HG03432 (cell line): ENCODE measurements at regions not wholly inside any gene's neighbourhood (a gene's known extent, or its start where the extent isn't known, plus 50 kb on each side); places are given as distances from the start of the nearest gene placed in this dataset.
"Not testable (repeated sequence)": the region's sequence is repeated elsewhere in the genome, so short reads cannot be mapped to it uniquely, and the experiment has no call there.

Experiments used
- ATAC-seq: cut with Tn5 transposase; IDR thresholded peaks from one replicate; pipeline ENCODE4 v1.9.1; 2021; ENCODE audit warnings: mild to moderate bottlenecking, moderate library complexity; ENCODE audit not compliant: unreplicated experiment

DNA sequence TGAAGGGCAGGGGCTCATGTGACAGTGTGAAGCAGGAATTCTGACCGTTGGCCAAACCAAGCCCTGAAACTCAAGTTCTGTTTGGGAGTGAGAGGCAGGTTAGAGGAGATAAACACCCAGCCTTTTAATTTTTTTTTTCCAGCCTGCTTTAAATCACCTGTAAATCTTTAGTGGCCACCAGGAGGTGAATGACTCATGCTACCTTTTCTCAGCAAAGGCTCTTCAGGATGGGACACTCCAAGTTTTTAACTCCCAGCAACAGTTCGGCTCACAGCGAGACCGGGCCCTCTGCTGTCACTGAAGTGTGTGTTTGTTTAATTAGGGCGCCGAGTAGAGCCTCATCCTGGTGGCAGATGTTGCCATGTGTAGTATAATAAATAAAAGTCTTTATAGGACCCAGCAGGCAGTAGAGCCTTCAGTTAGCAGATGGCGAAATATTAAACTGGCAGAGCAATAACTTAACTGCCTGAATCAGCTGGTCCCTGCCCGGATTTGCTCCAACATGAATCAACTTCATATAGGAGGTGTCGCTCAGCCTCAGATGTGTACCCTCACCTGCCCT, 180.3 kb downstream of the NPIPA7 start:
- not testable (repeated sequence) for ATAC-seq

DNA sequence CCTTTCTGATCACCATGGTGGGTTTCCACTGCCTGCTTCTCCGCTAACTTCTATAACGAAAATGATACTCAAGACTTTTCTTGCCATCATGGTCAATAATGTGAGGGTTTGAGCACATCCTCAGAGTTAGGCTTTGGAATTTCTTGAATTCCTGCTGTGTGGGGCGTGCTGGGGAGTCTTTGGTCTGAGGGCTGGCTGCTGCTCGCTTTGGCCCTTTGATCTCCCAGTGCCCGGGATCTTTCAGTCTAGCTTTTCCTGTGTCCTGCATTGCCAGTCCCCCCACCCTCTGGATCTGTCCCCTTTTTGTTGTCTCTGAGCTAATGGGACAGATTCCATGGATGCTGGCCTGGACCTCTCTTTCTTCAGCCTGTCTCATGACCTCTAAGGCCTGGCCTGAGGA, 182.6 kb downstream of the NPIPA7 start:
- not testable (repeated sequence) for ATAC-seq

DNA sequence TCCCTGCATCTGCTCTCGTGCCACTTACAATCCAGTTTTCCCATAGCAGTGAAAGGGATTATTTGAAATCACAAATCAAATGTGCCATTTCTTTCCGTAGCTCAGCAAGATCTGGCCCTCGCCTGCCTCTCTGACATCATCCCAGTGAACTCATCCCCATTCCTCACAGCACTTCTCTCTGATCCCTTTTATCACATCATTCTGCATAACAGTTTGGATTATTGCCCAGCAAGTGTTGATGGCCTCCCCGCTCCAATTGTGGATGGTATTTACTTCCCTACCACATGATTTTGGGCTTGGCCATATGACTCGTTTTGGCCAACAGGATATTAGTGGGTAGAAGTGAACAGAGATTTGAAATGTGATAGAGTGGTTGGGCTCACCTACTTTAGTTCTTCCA, 185.0 kb downstream of the NPIPA7 start:
- not testable (repeated sequence) for ATAC-seq

DNA sequence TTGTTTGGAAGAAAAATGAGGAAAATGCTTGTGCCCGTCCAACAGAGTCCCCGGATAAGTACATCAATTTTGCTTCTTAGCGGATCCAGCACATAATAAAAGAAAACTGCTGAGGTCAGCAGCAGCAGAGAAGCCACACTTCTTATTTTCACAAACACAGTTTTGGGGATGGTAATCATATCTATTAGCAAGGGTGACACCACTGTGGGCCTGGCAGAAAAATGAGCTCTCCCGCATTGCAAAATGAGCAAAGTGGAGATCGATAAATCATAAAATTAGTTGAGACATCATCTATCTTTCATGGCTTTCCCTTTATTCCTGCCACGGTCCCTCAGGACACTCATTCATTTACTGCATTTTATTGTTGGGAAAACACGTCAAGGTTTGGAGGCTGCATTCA, 186.4 kb downstream of the NPIPA7 start:
- not testable (repeated sequence) for ATAC-seq

DNA sequence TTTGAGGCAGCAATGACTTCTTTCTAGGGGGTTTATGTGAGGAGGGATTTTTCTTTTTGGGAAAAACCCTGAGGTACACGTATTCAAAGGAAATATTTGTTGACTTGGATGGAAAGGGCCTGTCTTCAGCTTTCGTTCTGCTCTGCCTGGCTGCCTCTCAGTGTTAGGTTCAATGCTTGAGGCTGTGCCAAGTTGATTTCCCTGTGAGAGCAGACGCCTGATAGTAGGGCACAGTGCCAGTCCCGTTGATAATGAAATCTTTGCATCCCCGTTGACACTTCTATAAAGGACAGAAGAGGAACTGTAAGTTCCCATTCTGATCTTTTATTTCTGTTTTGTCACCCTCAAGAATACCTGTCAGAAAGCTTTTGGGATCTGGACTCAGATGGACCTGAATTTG, 191.1 kb downstream of the NPIPA7 start:
- ATAC-seq: not testable (repeated sequence)

DNA sequence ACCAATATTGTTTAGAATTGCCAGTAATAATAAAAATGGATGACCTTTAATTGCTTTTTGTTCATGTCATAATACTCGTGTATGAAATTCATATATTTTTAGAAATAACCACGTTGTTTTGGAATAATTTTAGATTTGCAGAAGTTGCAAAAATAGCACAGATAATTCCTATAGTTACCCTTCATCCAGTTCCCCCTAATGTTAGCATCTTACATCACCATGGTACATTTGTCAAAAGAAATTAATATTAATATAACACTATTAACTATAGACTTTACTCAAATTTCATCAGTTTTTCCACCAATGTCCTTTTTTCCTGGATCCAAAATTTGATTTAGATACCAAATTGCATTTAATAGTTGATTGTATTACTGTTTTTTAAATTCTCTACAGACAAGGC, 191.9 kb downstream of the NPIPA7 start:
- not testable (repeated sequence) for ATAC-seq

DNA sequence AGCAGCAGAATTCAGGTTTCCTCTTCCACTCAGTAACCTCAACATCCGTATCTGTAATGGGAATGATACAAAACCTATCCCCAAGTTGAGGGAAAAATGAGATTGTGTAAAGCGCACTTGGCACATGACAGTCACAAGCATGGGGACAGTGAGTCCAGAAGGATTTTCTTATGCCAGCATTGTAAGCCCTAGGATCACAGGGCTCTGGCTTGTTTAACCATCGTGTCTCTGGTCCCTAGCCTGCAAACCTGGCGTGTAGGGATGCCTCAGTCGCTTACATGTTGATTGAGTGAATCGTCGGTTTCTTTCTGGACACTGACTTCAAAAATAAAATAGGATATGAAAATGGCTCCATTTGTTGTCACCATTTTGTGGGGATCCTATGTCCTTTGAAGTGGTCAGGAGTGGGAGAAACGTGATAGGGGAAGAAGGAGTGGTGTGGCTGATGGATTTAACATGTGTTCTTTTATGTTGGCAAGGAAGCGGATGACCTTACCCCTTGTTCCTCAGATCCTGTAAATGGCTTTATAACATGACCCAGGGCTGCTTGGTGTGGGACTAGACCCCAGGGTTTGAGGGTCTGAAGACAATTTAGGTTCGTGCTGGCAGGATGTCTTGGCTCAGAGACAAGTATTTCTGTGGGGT, 193.3 kb downstream of the NPIPA7 start:
- ATAC-seq: not testable (repeated sequence)

DNA sequence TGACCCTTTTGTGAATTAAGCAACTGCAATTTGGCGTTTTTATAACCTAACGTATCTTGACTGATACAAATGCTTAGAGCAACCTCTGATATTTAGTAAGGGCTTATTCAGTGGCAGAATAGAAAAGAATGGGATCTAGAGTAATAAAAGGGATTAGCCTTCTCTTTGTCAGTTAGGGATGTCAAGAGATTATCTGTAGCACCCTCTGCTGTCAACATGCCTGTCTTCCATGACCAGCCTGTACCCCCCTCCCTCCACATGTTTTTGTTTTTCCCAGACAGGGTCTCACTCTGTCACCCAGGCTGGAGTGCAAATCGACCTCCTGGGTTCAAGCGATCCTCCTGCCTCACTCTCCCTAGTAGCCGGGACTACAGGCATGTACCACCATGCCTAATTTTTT, 198.1 kb downstream of the NPIPA7 start:
- ATAC-seq: not testable (repeated sequence)

DNA sequence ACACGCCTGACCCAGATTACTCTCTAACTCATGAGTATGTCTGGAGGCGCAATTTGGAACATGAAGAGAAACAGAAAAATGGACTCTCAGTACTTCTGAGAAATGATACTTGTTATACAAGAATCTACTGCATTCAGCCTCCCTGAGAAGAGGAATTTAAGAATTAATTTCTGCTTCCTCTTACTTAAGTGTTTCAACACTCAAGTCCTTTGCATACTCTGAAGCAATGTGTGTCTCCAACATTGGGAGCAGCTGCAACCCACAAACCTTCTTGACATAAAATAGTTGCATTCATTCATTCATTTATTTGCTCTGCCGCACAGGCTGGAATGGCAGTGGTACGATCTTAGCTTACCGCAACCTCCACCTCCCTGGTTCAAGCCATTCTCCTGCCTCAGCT, 199.8 kb downstream of the NPIPA7 start:
- no peak for ATAC-seq

DNA sequence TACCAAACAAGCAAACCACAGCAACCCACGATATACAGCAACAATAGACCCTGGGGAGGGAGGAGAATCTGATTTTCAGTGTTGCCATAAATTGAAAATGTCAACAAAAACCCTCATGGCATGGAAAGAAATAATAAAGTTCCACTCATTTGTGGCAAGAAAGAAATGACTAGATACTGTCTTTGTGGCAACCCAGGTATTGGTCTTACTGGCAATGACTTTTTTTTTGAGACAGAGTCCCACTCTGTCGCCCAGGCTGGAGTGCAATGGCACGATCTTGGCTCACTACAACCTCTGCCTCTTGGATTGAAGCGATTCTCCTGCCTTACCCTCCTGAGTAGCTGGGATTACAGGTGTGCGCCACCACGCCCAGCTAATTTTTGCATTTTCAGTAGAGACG, 204.0 kb downstream of the NPIPA7 start:
- not testable (repeated sequence) for ATAC-seq

DNA sequence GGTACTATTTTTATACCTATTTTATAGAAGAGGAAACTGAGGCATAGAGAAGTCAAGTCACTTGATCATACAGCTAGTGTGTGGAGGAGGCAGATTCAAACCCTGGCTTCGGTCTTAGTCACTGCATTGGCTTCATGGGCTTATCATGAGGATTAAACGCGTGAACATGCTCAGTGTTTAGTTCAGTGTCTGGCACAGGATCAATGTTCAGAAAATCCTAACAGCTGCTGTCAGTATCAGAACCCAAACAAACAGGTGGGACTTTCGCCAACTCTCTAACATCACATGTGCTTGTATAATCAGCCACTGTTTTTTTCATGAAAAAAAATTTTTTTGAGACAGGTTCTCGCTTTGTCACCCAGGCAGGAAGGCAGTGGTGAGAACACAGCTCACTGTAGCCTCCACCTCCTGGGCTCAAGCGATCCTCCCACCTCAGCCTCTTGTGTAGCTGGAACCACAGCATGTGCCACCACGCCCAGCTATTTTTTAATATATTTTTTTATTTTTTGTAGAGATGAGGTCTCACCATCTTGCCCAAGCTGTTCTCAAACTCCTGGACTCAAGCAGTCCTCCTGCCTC, 207.2 kb downstream of the NPIPA7 start:
- ATAC-seq: not testable (repeated sequence)

DNA sequence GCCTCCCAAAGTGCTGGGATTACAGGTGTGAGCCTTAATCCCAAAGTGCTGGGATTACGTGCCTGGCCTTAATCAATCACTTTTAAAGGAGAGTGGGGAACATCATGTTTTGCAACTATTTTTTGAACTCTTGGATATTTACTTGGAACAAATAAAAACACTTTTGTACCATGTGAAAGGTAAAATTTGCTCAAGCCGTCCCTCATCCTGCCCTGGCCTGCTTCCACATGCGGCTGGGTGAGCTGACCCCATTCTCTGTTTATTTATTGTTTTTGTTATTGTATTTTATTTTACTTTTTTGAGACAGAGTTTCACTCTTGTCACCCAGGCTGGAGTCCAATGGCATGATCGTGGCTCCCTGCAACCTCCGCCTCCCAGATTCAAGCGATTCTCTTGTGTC, 208.0 kb downstream of the NPIPA7 start:
- ATAC-seq: not testable (repeated sequence)

DNA sequence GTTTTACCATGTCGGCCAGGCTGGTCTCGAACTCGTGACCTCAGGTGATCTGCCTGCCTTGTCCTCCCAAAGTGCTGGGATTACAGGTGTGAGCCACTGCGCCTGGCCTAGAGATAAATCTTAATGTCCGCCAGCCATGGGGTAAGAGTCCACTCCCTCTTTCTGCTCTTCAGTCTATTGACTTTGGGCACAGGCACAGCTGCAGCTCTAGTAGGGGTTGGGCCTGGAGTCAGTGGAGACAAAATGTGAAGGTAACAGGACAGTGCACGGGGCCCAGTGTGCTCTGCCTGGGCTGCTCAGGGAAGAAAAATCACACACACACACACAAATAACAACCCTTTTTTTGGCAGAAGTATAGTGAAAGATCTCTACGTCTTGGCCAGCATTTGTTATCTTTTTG, 209.5 kb downstream of the NPIPA7 start:
- ATAC-seq: not testable (repeated sequence)

DNA sequence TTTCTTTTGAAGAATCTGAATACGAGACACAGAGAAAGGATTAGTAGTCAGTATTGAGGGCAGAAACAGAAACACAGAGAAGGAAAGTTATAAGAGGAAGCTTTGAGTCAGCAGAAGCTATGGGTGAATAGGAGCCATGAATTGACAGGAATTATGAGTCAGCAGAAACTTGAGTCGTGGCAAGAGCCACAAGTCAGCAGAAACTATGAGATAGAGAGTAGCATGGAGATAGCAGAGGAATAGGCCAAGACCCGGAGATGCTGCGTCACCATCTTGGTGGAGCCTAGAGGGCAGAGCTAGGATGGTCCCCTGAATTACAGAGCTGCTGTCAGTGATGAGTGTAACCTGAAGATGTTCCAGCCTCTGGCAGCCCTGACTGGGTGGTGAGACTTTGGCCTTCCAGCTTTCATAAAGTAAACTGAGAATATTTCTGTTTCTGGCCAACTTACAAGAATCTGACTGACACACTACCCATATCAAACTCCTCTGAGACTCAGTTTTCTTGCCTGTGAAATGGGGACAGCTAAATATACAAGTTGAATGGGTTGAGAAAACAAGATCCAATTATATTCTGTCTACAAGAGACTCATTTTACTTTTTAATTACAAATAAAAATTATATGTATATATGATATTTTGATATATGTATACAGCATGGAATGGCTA, 211.8 kb downstream of the NPIPA7 start:
- not testable (repeated sequence) for ATAC-seq

DNA sequence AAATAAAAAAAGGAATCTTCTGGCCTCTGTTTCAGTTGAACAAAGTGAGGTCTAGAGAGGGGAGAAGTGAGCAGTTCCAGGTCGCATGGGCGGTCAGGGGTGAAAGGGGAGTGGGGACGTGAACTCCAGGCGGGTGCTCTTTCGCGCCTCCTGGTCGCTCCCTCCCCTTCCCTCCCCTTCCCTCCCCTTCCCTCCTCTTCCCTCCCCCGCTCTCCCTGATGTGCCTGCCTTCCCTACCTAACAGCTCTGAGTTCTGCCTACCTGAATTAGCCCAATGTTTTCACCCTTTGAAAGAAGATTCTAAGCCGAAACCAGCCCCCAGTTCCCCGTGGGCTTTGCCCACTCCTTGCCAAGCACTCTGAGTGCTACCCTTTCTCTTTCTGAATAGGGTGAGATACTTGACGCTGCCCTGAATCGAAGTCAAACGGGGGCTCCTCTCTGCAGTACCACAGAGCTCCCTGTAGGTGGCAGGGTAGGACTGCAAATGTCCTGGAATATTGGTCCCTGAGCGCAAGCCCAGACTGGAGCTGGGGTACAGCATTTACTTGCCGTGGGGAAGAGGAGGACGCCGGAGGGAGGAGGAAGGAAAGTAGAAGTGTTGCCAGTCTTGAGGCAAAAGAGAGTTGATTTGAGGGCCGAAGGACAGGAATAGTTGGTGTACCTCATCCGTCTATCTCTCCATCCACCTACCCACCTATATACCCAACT, 214.4 kb downstream of the NPIPA7 start:
- peak; percentile 48 for ATAC-seq

DNA sequence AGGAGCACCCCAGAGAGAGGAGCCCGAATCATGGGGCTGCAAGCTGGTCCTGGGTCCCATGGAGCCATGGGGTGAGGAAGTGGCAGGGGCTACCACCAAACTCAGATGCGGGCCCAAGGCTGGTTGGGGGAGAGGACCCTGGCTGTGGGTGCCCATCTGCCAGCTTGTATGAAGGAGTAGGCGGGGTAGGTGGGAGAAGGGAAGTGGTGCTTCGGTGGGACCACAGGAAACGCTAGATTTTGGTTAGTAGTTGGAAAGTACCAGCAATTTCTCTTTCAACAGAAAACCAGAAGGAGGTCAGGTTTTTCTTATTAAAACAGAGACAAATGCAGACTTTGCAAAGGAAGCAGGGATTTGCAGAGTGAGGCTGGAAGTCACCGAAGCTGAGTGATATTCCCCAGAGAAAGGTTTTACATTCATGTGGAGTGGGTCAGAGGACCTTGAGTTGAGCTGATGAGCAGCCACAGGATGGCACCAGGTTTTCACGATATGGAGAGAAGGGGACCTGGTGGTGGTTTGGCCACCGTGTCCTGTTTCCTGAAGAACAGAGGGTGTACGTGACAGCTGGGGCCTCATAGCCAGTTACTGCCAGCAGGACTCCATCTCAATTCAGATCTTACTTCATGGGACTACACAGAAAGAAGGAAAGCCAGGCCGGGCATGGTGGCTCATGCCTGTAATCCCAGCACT, 216.2 kb downstream of the NPIPA7 start:
- peak; percentile 60 for ATAC-seq

DNA sequence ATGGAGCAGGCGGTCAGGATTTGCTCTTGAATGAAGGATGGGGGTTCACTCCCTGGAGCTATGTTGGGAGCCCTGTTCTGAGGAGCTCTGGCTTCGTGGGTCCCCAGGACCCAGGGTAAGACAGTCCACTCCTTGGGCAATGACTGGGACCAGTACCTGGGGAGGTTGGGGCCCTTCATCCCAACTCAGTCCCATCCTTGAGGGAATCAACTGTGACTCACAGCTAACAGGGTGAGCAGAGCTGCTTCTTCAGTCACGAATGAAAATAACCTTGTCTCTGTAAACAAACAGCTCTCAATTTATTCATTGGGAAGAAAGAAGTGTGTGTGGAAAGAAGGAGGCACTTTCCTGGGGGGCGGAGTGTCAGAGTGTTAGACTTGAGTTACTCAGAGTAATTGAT, 222.3 kb downstream of the NPIPA7 start:
- ATAC-seq: not testable (repeated sequence)

DNA sequence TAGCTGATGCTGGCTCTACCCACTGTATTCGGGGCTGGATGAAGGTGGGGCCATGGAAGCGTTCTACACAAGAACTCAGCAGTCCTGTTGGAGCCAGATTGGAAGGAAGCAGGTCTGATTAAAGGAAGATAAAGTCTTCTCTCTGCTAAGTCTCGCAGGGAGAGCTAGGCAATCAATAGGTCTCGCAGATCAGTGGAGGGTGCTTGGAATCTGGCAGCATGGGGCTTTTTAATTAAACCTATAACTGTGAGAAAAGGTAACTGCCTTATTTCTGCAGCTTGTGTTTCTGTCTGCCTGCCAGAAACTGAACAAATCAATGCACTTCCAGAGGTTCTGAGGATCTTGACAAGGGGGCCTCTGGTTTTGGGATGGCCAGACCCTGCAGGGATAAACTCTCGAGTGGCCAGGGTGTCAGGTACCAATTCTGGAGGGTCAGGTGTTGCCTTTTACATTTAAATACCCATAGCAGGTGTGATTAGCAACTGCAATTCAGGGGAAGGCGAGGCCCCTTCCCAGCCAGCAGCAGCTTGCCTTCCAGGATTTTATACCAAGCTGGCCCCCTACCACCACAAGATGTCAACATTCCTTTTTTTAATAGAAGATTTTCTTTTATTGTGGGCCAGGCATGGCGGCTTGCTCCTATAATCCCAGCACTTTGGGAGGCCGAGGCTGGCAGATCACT, 228.6 kb downstream of the NPIPA7 start:
- ATAC-seq: not testable (repeated sequence)

DNA sequence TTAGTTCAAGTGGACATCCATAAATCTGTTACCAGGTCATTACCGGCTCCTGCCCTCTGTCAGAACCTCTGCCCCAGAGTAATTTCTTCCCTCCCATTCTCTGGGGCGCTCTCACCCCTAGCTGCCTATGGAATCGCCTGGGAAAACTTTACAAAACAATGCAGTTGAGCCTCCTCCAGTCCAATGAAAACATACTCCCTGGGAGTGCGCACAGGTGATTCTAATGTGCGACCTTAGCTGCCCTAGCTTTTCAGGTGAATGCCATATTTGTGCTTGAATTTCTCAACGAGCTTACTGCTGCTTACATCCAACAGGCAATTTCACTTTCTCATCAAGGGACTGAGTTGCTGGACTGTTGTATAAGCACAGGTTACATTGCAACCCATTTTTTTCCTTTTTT, 230.7 kb downstream of the NPIPA7 start:
- not testable (repeated sequence) for ATAC-seq

DNA sequence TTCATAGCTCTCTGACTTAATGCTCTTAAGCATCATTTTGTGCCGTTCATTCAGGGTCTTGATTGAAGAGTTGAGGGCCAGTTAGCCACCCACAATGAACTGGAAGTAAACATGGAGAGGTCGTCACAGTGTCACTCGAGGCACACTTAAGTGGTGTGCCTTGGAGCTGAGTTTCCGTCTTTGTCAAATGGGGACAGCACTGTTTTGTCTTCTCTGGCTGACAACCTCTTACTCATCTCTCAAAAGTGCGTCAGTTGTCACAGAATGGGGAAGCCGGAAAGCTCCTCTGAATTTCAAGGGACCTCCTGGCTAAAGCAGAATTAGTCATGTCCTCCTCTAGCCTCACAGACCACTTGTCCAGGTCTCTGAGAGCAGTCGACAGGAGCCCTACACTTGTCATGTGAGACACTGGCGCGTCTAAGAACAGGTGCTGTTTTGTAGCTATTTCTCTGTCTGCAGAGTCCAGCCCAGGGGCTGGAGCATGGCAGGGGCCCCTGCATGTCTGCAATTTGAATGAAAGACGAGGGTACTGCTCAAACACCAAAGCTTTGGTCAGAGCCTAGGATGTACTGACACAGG, 231.5 kb downstream of the NPIPA7 start:
- not testable (repeated sequence) for ATAC-seq
